Activated CD4-positive, alpha-beta T cell treated with anti-CD3 and anti-CD28 coated beads for 36 hours (primary cell): ENCODE measurements at regions not wholly inside any gene's neighbourhood (a gene's known extent, or its start where the extent isn't known, plus 50 kb on each side); places are given as distances from the start of the nearest gene placed in this dataset.

ENCODE experiments used
- ATAC-seq: fragments of 200-7000 bp; cut with Tn5 transposase; one replicate; pipeline ENCODE4 v1.10.0; 2021; ENCODE audit warnings: mild to moderate bottlenecking, moderate library complexity
- CTCF ChIA-PET: fragments of 350-600 bp; sonication (Branson Sonifier 250); formaldehyde crosslinking; loops from one replicate; lab custom pipeline; 2021; ENCODE audit warnings: antibody characterized with exemption; lab: Charles Lee
- POLR2A ChIA-PET: fragments of 350-600 bp; sonication (Branson Sonifier 250); formaldehyde crosslinking; loops from one replicate; lab custom pipeline; 2021; ENCODE audit warnings: antibody characterized with exemption, inconsistent platforms; lab: Charles Lee
- DNase-seq: peaks from one replicate; pipeline ENCODE4 v3.0.0-alpha.2; 2020
- H3K27ac Mint-ChIP-seq: one replicate; pipeline ENCODE4 v1.8.0; 2021; ENCODE audit warnings: mixed read lengths
- H3K27me3 Mint-ChIP-seq: one replicate; pipeline ENCODE4 v1.8.0; 2021; ENCODE audit warnings: mixed read lengths
- H3K36me3 Mint-ChIP-seq: one replicate; pipeline ENCODE4 v1.8.0; 2021; ENCODE audit warnings: low read depth, mixed read lengths
- H3K4me1 Mint-ChIP-seq: one replicate; pipeline ENCODE4 v1.8.0; 2021; ENCODE audit warnings: mixed read lengths
- H3K4me3 Mint-ChIP-seq: one replicate; pipeline ENCODE4 v1.8.0; 2021; ENCODE audit warnings: mild to moderate bottlenecking, moderate library complexity, mixed read lengths
- H3K9me3 Mint-ChIP-seq: one replicate; pipeline ENCODE4 v1.8.0; 2021; ENCODE audit warnings: low read depth, mixed read lengths
- intact Hi-C, 2 experiments: fragments of 100-400 bp; cut with DNase I in 1 of 2; cut with micrococcal nuclease in 1 of 2; formaldehyde crosslinking; loops; one replicate each; pipeline versions ENCODE4 v1.14.2 to v1.15.1; 2022 to 2024; cut with DNase I, micrococcal nuclease

DNA sequence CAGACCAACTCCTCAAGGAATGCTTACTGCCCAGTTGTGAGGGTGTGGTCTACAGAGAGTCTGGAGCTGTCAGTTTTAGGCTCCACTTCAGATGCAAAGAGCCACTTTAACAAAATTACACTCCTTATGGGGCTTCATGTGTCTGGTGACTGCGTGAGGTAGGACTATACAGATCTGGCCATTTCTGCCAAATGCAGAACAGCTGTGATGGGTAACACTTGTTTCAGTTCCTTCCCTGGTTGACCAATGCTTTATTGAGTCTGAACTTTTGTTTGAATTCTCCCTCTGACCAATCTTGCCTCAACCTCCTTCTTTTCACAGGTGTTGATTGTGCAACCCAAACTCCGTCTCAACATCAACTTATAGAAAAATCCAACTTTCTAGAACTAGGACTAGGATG is 181.2 kb downstream of the OMA1 start:
- POLR2A ChIA-PET = no interaction called here
- no peak for DNase-seq
- no peaks in the 10 kb centered on the region for H3K27me3 Mint-ChIP-seq

DNA sequence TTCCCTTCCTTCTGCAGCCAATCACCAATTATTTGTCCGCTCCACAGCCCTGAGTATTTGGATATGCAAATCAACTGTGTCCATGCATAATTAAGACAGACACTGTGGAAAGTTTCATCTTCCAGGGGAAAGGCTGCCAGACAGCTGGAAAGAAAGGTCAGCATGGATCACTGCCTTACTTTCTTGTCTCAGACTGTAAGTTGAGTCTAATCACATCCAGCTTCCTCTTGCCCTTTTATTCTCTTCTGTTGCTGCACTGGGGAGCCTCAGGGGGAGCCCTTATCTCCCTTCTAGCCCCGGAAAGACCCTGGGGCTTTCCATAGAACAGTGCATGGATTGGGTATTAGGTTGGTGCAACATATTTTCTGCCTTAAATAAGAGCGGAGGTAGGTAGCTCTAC is 182.9 kb downstream of the OMA1 start:
- Mint-ChIP-seq H3K36me3 (no peaks in the 10 kb centered on the region), H3K27ac (no peak overlapping the region), H3K4me3 (no peak overlapping the region), H3K4me1 (no peaks in the 10 kb centered on the region), H3K9me3 (no peaks in the 10 kb centered on the region), H3K27me3 (no peaks in the 10 kb centered on the region)
- DNase-seq = no peak
- ATAC-seq = no peak
- intact Hi-C loops = no loop called here
- ChIA-PET POLR2A (no interaction called here), CTCF (no interaction called here)

More for the DNA sequence above, 181.2 kb downstream of the OMA1 start:
- no peak for ATAC-seq
- Mint-ChIP-seq H3K27ac (no peak overlapping the region), H3K9me3 (no peaks in the 10 kb centered on the region), H3K4me1 (no peaks in the 10 kb centered on the region), H3K36me3 (no peaks in the 10 kb centered on the region), H3K4me3 (no peak overlapping the region)
- intact Hi-C loops = no loop called here
- CTCF ChIA-PET = no interaction called here

DNA sequence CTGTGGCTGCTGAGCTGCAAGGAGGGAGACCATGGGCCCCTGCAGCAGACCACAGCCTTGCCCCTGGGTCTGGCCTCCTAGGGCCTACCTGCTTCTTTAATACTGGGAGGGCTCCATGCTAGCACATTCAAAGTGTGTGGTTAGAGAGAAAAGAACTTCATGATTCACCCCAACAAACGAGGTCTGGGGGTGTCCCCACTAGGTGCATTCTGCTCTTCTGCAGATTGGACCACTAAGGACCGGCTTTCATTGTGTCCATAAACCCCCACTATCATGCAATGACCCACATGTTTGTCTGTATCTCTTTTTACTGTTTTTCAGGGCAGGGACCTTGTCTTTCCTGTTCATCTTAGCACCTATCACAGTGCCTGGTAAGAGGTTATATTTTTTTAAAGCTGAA is 185.4 kb downstream of the OMA1 start:
- no peaks in the 10 kb centered on the region for H3K36me3 Mint-ChIP-seq
- H3K4me1 Mint-ChIP-seq = no peaks in the 10 kb centered on the region
- ATAC-seq (peak; percentile 12), DNase-seq (no peak)
- intact Hi-C loops = no loop called here
- no peak overlapping the region for H3K4me3 Mint-ChIP-seq
- H3K27me3 Mint-ChIP-seq = no peaks in the 10 kb centered on the region
- POLR2A ChIA-PET = no interaction called here
- H3K9me3 Mint-ChIP-seq = no peaks in the 10 kb centered on the region
- no peak overlapping the region for H3K27ac Mint-ChIP-seq
- CTCF ChIA-PET = interaction anchor here (0.6 kb wide), 1 partner anchor 748 kb away, joined by 3 read pairs; no protein-coding TSS in a partner anchor

GRCh38 chr1:58358346-58358745 is 188.2 kb downstream of the OMA1 start:
- H3K4me1 Mint-ChIP-seq = no peaks in the 10 kb centered on the region
- no peaks in the 10 kb centered on the region for H3K27me3 Mint-ChIP-seq
- ChIA-PET POLR2A (no interaction called here), CTCF (no interaction called here)
- intact Hi-C loops = no loop called here
- no peaks in the 10 kb centered on the region for H3K9me3 Mint-ChIP-seq
- DNase-seq = no peak
- H3K27ac Mint-ChIP-seq = no peak overlapping the region
- ATAC-seq = no peak
- H3K36me3 Mint-ChIP-seq = no peaks in the 10 kb centered on the region
- H3K4me3 Mint-ChIP-seq = no peak overlapping the region

- H3K27ac Mint-ChIP-seq = no peak overlapping the region
- no peak for DNase-seq
- CTCF ChIA-PET = no interaction called here
These were observed 190.1 kb downstream of the OMA1 start for GRCh38 chr1:58356402-58356801.

GRCh38 chr1:58353168-58353567 is 193.4 kb downstream of the OMA1 start:
- POLR2A ChIA-PET = no interaction called here
- intact Hi-C loops = no loop called here
- Mint-ChIP-seq H3K27ac (no peak overlapping the region), H3K36me3 (no peaks in the 10 kb centered on the region), H3K4me3 (no peak overlapping the region), H3K9me3 (peaks cover 8% of the 10 kb centered on the region), H3K27me3 (peaks cover 2% of the 10 kb centered on the region), H3K4me1 (no peaks in the 10 kb centered on the region)
- CTCF ChIA-PET = interaction anchor here (1.1 kb wide), 1 partner anchor 15 kb away, joined by 6 read pairs; no protein-coding TSS in a partner anchor
- DNase-seq = no peak
- no peak for ATAC-seq

More at GRCh38 chr1:58356402-58356801, 190.1 kb downstream of the OMA1 start:
- H3K4me3 Mint-ChIP-seq = no peak overlapping the region
- peaks cover 3% of the 10 kb centered on the region for H3K9me3 Mint-ChIP-seq
- peaks cover 1% of the 10 kb centered on the region for H3K27me3 Mint-ChIP-seq
- no peak for ATAC-seq
- POLR2A ChIA-PET = no interaction called here
- H3K4me1 Mint-ChIP-seq = no peaks in the 10 kb centered on the region
- H3K36me3 Mint-ChIP-seq = no peaks in the 10 kb centered on the region
- intact Hi-C loops = no loop called here

GRCh38 chr1:58352476-58353092 is 193.9 kb downstream of the OMA1 start:
- intact Hi-C loops = no loop called here
- ChIA-PET CTCF (no interaction called here), POLR2A (no interaction called here)
- Mint-ChIP-seq H3K36me3 (no peaks in the 10 kb centered on the region), H3K9me3 (peaks cover 8% of the 10 kb centered on the region), H3K4me1 (no peaks in the 10 kb centered on the region), H3K4me3 (no peak overlapping the region), H3K27ac (no peak overlapping the region), H3K27me3 (peaks cover 2% of the 10 kb centered on the region)
- ATAC-seq (no peak), DNase-seq (no peak)

DNA sequence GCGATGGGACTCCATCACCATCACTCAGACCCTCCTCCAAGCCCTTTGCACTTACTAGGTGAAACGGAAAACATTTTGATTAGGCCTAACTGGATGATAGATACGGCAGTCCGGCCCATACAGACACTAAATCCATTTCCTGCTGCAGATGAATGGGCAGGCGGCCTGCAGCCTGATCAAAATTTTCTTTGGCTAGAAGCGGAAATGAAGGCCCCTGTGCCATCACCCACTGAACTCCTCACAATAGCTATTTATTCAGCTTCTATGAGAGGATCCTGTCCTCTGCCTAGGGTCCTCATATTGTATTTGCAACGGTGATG is 200.5 kb downstream of the OMA1 start:
- Mint-ChIP-seq H3K36me3 (no peaks in the 10 kb centered on the region), H3K9me3 (peaks cover 1% of the 10 kb centered on the region), H3K4me1 (no peaks in the 10 kb centered on the region), H3K27ac (no peak overlapping the region), H3K27me3 (no peaks in the 10 kb centered on the region), H3K4me3 (no peak overlapping the region)
- POLR2A ChIA-PET = no interaction called here
- intact Hi-C loops = no loop called here
- ATAC-seq (no peak), DNase-seq (no peak)
- CTCF ChIA-PET = no interaction called here

DNA sequence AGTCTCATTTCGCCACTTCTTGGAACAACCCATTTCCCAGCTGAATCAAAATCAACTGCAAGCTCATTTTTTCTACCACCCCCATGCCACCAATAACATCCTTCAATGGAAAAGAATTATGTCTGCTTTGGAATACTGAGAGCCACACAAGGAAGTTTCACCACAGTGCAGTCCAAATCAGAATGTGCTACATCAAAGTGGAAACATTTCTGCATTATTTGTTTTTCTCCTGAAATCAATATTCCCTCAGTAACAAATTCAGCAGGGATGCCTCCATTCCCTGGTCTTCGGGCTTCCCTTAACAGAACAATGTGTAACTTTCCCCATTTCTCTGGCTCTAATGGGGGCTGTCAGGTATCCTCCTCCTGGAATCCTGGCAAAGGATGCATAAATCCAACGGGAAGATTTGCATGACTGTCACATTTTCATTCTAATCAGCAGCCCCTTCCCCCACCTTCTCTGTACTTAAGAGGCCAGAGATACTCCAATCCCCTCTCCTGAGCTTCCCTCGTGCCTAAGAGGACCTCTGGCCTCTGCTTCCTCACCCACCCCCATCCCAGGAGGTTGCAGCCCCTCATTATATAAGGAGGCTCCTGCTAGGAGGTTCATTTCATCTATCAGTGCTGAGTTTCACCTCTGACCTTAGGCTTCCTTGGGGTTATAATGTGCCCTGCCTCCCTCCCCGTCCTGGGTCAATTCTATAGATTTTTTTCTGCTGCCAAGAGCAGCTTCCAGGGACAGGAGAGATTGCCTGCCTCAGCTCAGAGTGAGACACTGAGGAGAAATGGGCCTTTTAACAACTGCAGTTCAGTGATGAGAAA is 201.1 kb downstream of the OMA1 start:
- POLR2A ChIA-PET = no interaction called here
- intact Hi-C loops = no loop called here

GRCh38 chr1:58340185-58340584 is 206.3 kb downstream of the OMA1 start:
- intact Hi-C loops = no loop called here
- Mint-ChIP-seq H3K36me3 (no peaks in the 10 kb centered on the region), H3K4me1 (no peaks in the 10 kb centered on the region), H3K27me3 (no peaks in the 10 kb centered on the region), H3K4me3 (no peak overlapping the region), H3K9me3 (no peaks in the 10 kb centered on the region), H3K27ac (no peak overlapping the region)
- DNase-seq (no peak), ATAC-seq (no peak)
- ChIA-PET POLR2A (no interaction called here), CTCF (no interaction called here)

More for the DNA sequence above, 201.1 kb downstream of the OMA1 start:
- DNase-seq (no peak), ATAC-seq (no peak)
- H3K27me3 Mint-ChIP-seq = no peaks in the 10 kb centered on the region
- H3K4me3 Mint-ChIP-seq = no peak overlapping the region
- no peaks in the 10 kb centered on the region for H3K36me3 Mint-ChIP-seq
- CTCF ChIA-PET = no interaction called here
- H3K27ac Mint-ChIP-seq = no peak overlapping the region
- no peaks in the 10 kb centered on the region for H3K9me3 Mint-ChIP-seq
- H3K4me1 Mint-ChIP-seq = no peaks in the 10 kb centered on the region

DNA sequence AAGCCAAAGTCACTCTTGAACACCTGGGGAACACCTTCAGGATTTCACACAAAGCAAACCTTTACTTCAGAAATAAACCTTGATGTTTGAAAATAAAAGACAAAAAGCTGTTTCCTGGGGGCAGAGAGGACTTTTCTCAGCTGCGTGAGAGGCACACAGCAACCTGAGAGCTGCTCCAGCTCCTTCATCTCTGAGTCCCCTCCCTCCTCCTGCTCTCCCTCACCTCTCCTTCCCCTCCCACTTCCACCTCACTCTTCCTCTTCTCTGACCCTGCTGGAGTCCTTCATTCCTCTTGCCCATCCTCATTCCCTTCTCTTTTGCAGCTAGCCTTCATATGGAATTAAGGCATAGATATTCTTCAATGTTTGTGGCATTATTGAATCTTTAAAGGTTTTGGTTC is 208.4 kb downstream of the OMA1 start:
- Mint-ChIP-seq H3K4me3 (no peak overlapping the region), H3K27me3 (no peaks in the 10 kb centered on the region), H3K27ac (no peak overlapping the region), H3K36me3 (no peaks in the 10 kb centered on the region), H3K4me1 (no peaks in the 10 kb centered on the region), H3K9me3 (no peaks in the 10 kb centered on the region)
- intact Hi-C loops = no loop called here
- ATAC-seq = no peak
- DNase-seq = no peak
- ChIA-PET CTCF (interaction anchor here (0.8 kb wide), 1 partner anchor 16 kb away, joined by 6 read pairs; no protein-coding TSS in a partner anchor), POLR2A (no interaction called here)

DNA sequence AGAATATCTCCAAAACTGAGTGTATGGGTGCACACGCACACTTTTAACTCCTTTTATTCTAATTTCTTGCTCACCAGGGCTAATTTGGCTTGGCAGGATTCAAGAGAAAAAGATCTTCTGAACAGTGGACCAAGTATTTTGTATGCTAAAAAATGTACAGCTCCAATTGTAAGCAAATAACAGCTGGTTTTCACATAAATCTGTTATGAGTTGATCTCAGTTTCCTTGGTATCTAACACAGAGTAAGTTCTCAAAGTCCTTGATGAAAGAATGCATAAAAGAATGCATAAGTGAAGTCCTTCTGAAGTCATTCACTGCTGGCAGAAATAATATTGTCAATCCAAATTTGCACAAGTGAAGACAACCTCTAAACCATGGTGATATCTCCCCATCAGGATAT is 213.0 kb downstream of the OMA1 start:
- ATAC-seq = no peak
- no peak overlapping the region for H3K27ac Mint-ChIP-seq
- H3K27me3 Mint-ChIP-seq = no peaks in the 10 kb centered on the region
- no peak overlapping the region for H3K4me3 Mint-ChIP-seq
- POLR2A ChIA-PET = no interaction called here
- H3K36me3 Mint-ChIP-seq = no peaks in the 10 kb centered on the region
- H3K9me3 Mint-ChIP-seq = no peaks in the 10 kb centered on the region
- intact Hi-C loops = no loop called here
- DNase-seq = no peak
- no peaks in the 10 kb centered on the region for H3K4me1 Mint-ChIP-seq
- CTCF ChIA-PET = no interaction called here
